Stimulated activated naive B cell treated with anti-CD40 and anti-IgM and Interleukin-4, amounts not matched to agents 10 μg/mL and 1 μg/mL and 100 μg/mL, for 72 hours (primary cell): ENCODE measurements at regions not wholly inside any gene's neighbourhood (a gene's known extent, or its start where the extent isn't known, plus 50 kb on each side); places are given as distances from the start of the nearest gene placed in this dataset.
A peak's percentile ranks its signal among the peaks of the same experiment; 100 is the strongest.

Experiments used
- ATAC-seq, 2 donors: fragments of 150-1000 bp; cut with Tn5 transposase; replicated peaks; 2 replicates each; pipeline ENCODE4 v1.10.0; 2021; ENCODE audit warnings: moderate library complexity in 1 of 2
- DNase-seq: peaks from one replicate; pipeline ENCODE4 v3.0.0; 2021
- H3K27ac Mint-ChIP-seq: one replicate; pipeline ENCODE4 v1.8.0; 2022; ENCODE audit warnings: mild to moderate bottlenecking, mixed read lengths
- H3K27me3 Mint-ChIP-seq, 2 donors: one replicate each; pipeline ENCODE4 v1.8.0; 2022; ENCODE audit warnings: mixed read lengths in 2 of 2
- H3K36me3 Mint-ChIP-seq, 2 donors: one replicate each; pipeline ENCODE4 v1.8.0; 2022; ENCODE audit warnings: mixed read lengths in 2 of 2, mild to moderate bottlenecking in 1 of 2
- H3K4me1 Mint-ChIP-seq, 2 donors: one replicate each; pipeline ENCODE4 v1.8.0; 2022; ENCODE audit warnings: mixed read lengths in 2 of 2, mild to moderate bottlenecking in 1 of 2
- H3K4me3 Mint-ChIP-seq, 2 donors: one replicate each; pipeline ENCODE4 v1.8.0; 2022; ENCODE audit warnings: mild to moderate bottlenecking in 2 of 2, mixed read lengths in 2 of 2, moderate library complexity in 1 of 2
- H3K9me3 Mint-ChIP-seq, 2 donors: one replicate each; pipeline ENCODE4 v1.8.0; 2022; ENCODE audit warnings: mixed read lengths in 2 of 2, mild to moderate bottlenecking in 1 of 2

DNA sequence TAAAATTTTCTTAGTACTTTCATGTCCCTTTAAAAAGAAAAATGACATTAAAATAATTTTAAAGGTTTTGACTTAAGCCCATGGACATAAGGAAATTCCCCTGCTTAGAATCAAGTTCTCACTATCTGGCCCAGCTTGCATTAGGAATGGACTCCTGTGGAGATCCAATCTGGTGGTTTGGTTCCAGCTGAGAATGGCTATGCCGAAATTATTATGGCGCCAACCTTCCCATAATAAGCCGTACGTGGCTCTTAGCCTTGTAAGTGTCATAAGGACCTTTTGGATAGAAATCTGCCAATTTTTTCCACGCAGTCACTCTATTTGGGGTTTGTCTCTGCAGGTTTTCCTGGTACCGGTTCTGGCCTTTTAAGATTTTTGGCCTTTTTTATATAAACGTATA, 262.1 kb upstream of the MAF start:
- DNase-seq (no peak), ATAC-seq (no peak)
- Mint-ChIP-seq H3K27ac (no peak overlapping the region), H3K4me3 (no peak overlapping the region), H3K4me1 (no peaks in the 10 kb centered on the region), H3K27me3 (no peaks in the 10 kb centered on the region), H3K9me3 (no peaks in the 10 kb centered on the region), H3K36me3 (no peaks in the 10 kb centered on the region)

DNA sequence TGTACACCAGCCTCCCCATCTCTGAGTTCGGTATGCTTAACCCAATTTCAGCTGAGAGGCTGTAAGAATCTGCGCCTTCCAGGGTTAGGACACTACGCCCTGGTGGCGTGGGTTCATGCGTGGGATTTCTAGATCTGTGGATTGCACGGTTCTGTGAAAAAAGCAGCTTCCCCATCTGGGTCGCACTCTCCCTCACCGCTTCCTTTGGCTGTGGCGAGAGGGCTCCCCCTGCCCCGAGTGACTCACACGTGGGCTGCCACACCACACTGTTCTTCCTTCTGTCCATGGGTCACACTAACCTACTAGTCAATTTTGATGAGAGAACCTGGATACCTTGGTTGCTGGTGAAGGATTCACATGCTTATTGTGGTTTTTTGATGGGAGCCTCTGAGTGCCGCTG, 256.0 kb upstream of the MAF start:
- no peak for ATAC-seq
- DNase-seq: no peak
- no peaks in the 10 kb centered on the region for H3K27me3 Mint-ChIP-seq
- H3K4me3 Mint-ChIP-seq: no peak overlapping the region
- H3K36me3 Mint-ChIP-seq: peaks cover 6 to 8% of the 10 kb centered on the region in 2 donors
- no peak overlapping the region for H3K27ac Mint-ChIP-seq
- H3K4me1 Mint-ChIP-seq: no peaks in the 10 kb centered on the region
- H3K9me3 Mint-ChIP-seq: peaks cover 27% of the 10 kb centered on the region in 2 donors

DNA sequence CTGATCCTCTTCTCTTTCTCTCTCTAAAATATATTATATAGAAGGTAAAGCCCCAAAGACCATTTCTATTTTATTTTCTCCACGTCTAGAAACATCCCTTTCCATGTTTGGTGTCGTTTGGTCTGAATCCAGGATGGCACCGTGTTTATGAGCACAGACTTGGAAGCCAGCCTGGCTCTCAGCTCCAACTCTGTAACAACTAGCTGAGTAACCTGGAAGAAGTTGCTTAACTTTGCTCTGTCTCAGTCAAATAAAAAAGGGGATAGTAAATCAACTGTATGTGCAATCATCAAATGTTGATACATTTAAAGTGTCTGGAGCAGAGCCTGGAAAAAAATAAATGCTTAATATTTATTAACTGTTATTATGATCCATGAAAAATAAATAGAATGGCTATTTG, 249.8 kb upstream of the MAF start:
- Mint-ChIP-seq H3K9me3 (peaks cover 19% of the 10 kb centered on the region in 2 donors), H3K36me3 (peaks cover 0 to 3% of the 10 kb centered on the region in 2 donors), H3K4me1 (peaks cover 6 to 10% of the 10 kb centered on the region in 2 donors), H3K27ac (no peak overlapping the region), H3K27me3 (no peaks in the 10 kb centered on the region), H3K4me3 (no peak overlapping the region)
- ATAC-seq: no peak
- no peak for DNase-seq

DNA sequence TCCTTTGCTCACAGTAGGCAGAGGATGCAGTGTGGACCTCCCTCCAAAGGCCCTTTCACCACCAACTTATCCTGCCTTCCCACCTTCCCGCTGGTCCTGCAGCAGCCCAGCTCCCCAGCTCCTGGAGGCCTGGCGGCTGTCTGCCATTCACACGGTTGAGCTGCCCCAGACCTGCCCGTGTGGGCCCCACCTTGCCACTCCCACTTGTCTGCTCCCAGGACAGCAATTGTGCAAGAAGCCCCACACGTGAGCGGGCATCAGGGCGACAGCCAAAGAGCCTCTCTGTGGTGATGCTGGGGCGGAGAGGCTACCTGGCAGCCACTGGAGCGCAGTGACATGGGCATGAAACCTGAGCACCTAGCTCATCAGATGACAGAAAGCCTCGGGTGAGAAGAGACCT, 248.6 kb upstream of the MAF start:
- Mint-ChIP-seq H3K4me1 (peaks cover 12 to 18% of the 10 kb centered on the region in 2 donors), H3K9me3 (peaks cover 8 to 11% of the 10 kb centered on the region in 2 donors), H3K4me3 (no peak overlapping the region), H3K36me3 (no peaks in the 10 kb centered on the region), H3K27me3 (no peaks in the 10 kb centered on the region), H3K27ac (no peak overlapping the region)
- ATAC-seq (no peak), DNase-seq (no peak)

DNA sequence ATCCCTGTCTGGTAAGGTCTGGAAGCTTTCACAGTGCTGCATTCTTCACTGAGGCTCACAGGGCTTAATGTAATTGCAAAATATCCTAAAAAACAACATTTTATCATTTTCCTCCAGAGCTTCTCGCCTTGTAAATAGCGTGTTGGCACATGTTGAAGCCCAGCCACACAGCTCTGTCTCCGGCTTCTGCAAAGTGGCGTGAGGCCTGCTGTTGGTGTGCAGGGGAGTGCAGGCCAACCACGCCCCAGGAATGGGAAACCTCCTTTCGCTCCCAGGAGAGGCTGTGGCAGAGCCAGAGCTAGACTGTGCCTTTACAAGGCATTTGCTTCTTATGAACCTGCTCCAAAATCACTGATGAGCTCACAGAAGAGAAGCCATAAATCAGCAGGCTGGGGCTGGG, 248.2 kb upstream of the MAF start:
- Mint-ChIP-seq H3K4me1 (peaks cover 12 to 18% of the 10 kb centered on the region in 2 donors), H3K36me3 (no peaks in the 10 kb centered on the region), H3K9me3 (peaks cover 8 to 10% of the 10 kb centered on the region in 2 donors), H3K27me3 (no peaks in the 10 kb centered on the region), H3K4me3 (no peak overlapping the region), H3K27ac (no peak overlapping the region)
- ATAC-seq (no peak), DNase-seq (no peak)

DNA sequence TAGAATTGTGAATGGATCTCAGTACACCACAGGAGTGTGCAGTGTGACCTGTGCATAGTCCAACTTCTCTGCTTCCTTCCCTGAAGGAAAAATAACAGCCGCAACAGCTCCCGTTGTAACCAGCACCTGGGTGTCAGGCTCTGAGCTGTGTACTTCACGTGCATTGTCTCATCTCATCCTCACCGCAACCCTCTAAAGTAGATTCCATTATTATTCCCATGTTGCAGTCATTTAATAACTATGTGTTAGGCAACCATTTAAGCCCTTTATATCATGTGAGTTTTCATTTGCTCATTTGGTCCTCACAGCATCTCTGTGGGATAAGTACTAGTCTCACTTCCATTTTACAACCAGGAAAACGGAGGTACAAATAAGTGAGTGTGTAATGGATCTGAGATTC, 247.0 kb upstream of the MAF start:
- Mint-ChIP-seq H3K9me3 (peaks cover 2 to 8% of the 10 kb centered on the region in 2 donors), H3K4me3 (no peak overlapping the region), H3K27ac (no peak overlapping the region), H3K27me3 (peaks cover 0 to under 1% of the 10 kb centered on the region in 2 donors), H3K36me3 (no peaks in the 10 kb centered on the region), H3K4me1 (peaks cover 12 to 18% of the 10 kb centered on the region in 2 donors)
- ATAC-seq (no peak), DNase-seq (no peak)

DNA sequence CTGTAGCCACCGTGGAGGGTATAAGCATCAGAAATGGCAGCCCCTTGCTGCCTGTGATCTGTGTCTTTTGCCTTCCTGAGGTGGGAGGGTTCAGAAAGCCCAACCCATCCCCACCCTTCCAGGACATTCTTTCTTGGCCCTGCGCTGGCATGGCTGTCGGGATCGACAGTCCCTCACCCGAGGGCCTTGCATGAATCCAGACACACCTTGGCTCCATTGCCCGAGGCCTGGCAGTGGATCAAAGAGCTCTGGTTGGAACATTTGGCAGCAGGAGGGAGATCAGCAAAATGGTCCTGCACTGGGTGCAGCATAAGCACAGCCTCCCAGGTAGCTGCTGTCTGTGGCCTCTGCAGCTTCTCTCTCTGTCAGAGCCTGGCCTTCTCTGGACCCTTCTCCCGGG, 246.6 kb upstream of the MAF start:
- Mint-ChIP-seq H3K4me3 (no peak overlapping the region), H3K9me3 (peaks cover 2 to 6% of the 10 kb centered on the region in 2 donors), H3K27ac (no peak overlapping the region), H3K27me3 (peaks cover 0 to 3% of the 10 kb centered on the region in 2 donors), H3K4me1 (peaks cover 12 to 18% of the 10 kb centered on the region in 2 donors), H3K36me3 (no peaks in the 10 kb centered on the region)
- ATAC-seq: no peak
- DNase-seq: no peak

DNA sequence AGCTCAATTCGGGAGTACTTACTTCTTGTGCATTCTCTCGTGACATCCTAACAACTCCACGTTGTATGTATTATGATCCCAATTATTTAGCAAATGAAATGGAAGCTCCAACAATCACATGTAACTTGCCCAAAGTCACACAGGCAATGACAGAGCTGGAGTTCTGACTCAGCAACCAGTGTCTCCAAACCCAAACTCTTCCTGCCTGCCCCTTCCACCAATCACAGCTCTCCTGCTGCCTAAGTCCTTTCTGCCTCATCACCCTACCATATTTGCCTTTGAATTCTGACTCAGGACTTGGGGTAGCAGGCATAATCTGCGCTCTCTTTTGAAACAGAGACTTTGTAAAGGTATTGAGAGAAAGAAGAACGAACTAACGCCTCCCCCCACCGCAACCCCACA, 245.2 kb upstream of the MAF start:
- Mint-ChIP-seq H3K27ac (no peak overlapping the region), H3K27me3 (peaks cover 5 to 8% of the 10 kb centered on the region in 2 donors), H3K4me3 (no peak overlapping the region), H3K9me3 (no peaks in the 10 kb centered on the region), H3K4me1 (peaks cover 14 to 18% of the 10 kb centered on the region in 2 donors), H3K36me3 (no peaks in the 10 kb centered on the region)
- ATAC-seq (no peak), DNase-seq (no peak)

DNA sequence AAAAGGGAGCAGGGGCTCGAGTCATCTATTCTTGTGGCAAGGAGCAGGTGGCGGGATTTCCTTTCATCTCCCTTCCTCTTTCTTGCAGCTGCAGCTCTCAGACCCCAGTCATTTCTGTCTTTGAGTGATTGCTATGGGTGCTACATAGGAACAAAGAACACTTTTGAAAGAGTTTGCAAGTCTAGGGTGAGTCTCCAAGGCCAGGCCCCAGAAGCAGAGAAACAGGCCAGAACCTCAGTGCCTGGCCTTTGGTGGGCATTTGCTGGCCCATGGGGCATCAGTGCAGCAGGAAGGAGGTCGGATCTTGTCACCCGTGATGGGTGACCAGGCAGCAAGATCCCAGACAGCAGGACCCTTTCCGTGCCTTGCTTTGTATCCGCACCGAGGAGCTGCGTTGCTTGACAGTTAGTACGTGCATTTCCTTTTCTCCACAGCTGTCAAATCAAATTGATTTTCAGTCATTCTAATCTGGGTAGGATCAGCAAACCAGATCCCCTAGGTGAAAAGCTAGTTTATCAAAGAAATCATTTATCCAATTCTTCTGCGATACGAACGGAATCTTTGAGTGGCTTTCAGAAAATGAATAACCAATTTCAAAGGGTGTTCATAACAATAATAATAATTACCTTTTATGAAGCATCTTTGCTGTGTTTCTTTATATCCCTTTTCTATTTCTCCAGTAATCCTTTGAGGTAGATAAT, 244.6 kb upstream of the MAF start:
- H3K27ac Mint-ChIP-seq: peak overlapping the region; percentile 72
- no peaks in the 10 kb centered on the region for H3K9me3 Mint-ChIP-seq
- DNase-seq (peak; percentile 7), ATAC-seq (peak; percentile 93)
- peaks cover 14 to 18% of the 10 kb centered on the region in 2 donors for H3K4me1 Mint-ChIP-seq
- H3K27me3 Mint-ChIP-seq: peaks cover 5 to 8% of the 10 kb centered on the region in 2 donors
- no peaks in the 10 kb centered on the region for H3K36me3 Mint-ChIP-seq
- peak overlapping the region in 1 of 2 donors; percentile 45 for H3K4me3 Mint-ChIP-seq

DNA sequence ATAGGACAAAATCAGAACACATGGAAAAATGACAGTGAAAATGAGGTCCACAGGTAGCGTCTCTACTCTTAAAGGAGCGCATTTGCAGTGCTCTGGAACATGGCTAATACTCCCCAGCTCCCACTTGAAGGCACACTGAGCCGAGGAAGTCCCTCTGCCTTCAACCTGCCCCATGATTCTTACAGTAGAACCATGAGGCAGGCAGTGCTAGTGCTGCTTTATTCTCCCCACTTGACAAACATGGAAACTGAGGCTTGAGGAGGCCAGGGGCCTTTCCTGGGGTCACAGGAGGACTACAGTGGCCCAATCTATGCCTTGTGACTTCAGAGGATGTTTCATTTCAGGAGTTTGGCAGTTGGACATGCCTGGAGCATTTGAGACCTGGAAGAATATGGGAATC, 244.1 kb upstream of the MAF start:
- peaks cover 14 to 18% of the 10 kb centered on the region in 2 donors for H3K4me1 Mint-ChIP-seq
- no peak for ATAC-seq
- H3K36me3 Mint-ChIP-seq: no peaks in the 10 kb centered on the region
- H3K9me3 Mint-ChIP-seq: no peaks in the 10 kb centered on the region
- DNase-seq: no peak
- peaks cover 5 to 8% of the 10 kb centered on the region in 2 donors for H3K27me3 Mint-ChIP-seq
- H3K27ac Mint-ChIP-seq: no peak overlapping the region
- no peak overlapping the region for H3K4me3 Mint-ChIP-seq

DNA sequence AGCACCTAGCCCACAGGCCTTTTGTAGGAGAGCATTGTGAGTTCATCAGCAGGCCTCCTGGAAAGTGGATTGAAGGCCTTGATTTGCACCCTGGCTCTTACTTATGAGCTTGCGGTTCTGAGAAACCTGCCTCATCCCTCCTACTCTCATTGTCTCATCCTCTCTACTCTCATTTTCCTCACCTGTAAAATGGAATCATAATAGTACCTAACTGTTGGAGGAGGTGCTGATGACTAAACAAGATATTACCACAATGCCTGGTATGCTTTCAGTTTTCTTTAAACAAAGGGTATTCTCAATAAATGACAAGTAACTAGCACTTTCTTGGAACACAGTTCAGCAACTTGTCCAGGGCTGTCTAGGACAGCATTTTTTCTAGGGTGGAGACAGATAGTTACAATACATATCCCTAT, 243.1 kb upstream of the MAF start:
- ATAC-seq: no peak
- no peaks in the 10 kb centered on the region for H3K36me3 Mint-ChIP-seq
- no peak overlapping the region for H3K27ac Mint-ChIP-seq
- no peak overlapping the region for H3K4me3 Mint-ChIP-seq
- DNase-seq: no peak
- H3K4me1 Mint-ChIP-seq: peaks cover 14 to 18% of the 10 kb centered on the region in 2 donors
- H3K9me3 Mint-ChIP-seq: no peaks in the 10 kb centered on the region
- peaks cover 5 to 8% of the 10 kb centered on the region in 2 donors for H3K27me3 Mint-ChIP-seq

DNA sequence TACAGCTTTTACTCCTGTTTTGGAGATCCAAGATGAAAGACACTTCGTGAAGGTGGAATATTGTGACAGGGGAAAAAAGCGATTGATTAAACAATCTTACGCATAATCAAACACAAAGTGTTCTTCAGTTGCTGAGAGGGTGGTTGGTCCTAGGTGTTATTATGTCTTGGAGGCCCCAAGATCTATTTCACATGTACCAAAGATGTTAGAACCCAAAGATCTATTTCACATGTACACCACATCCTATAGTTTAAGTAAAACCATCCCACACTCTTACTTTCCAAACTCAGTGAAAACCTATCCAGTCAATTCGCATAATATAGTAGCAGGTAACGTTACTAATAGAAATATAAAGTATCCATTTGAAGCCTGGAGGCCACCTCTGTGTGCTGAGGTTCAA, 242.6 kb upstream of the MAF start:
- Mint-ChIP-seq H3K4me1 (peaks cover 14 to 18% of the 10 kb centered on the region in 2 donors), H3K27ac (no peak overlapping the region), H3K36me3 (no peaks in the 10 kb centered on the region), H3K4me3 (no peak overlapping the region), H3K27me3 (peaks cover 5 to 8% of the 10 kb centered on the region in 2 donors), H3K9me3 (no peaks in the 10 kb centered on the region)
- ATAC-seq (no peak), DNase-seq (no peak)

DNA sequence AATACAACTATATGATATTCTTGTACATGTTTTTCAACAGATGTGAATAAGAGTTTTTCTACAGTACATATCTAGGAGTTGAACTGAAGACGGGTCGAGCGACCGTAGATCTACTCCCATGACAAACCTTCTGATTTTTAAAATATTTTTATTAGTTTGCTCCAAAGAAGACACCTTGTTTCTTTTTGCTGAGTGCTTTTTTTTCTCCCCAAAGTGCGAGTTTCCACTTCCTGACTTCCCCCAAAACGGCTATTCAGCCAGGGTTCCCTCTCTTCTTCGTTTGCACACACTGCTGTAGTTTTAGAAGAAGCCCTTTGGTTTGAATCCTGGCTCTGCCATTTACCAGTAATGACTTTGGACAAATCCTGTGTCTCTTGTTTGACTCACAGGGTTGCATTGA, 241.7 kb upstream of the MAF start:
- Mint-ChIP-seq H3K4me1 (peaks cover 14 to 18% of the 10 kb centered on the region in 2 donors), H3K27me3 (peaks cover 5 to 8% of the 10 kb centered on the region in 2 donors), H3K36me3 (no peaks in the 10 kb centered on the region), H3K9me3 (no peaks in the 10 kb centered on the region), H3K27ac (no peak overlapping the region), H3K4me3 (no peak overlapping the region)
- ATAC-seq (no peak), DNase-seq (no peak)

DNA sequence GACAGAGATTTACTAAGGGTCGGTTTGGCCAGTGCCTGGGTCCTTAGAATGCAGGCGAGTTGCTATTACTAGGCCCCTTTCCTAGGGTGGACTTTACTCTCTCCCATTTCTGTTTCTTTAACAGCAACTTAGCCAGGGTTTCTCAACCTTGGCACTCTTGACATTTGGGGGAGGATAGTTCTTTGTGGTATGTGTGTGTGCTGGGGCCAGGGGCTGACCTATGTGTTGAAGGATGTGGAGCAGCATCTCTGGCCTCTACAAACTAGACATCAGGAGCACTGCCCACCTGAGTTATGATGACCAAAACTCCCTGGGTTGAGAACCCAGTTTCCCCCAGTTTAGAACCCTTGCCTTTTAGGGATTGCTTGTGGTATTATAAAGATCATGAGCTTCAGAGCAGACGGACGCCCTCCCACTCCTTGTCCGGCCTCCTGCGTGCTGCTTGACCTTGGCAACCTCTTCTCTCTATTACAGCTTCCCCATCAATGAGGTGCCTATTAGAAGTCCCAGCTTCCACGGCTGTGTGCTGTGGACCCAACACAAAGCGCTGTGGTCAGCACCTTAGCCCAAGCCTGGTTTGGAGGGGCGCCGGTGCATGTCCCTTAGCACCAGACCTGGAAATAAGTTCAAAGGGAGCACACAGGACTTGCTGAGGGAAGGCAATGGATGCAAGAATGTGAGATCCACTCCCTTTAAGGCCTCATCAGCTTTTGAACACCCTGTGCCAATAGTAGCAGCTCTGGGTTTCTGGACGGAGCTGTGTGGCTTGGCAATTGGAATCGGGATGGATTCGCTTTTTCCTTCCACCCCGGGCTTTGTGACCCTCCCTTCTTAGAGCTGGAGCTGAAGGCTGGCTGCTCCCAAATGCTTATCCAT, 239.2 kb upstream of the MAF start:
- H3K27ac Mint-ChIP-seq: no peak overlapping the region
- DNase-seq (no peak), ATAC-seq (no peak)
- H3K27me3 Mint-ChIP-seq: peaks cover 5 to 8% of the 10 kb centered on the region in 2 donors
- H3K36me3 Mint-ChIP-seq: no peaks in the 10 kb centered on the region
- H3K4me3 Mint-ChIP-seq: no peak overlapping the region
- H3K9me3 Mint-ChIP-seq: no peaks in the 10 kb centered on the region
- peaks cover 2 to 3% of the 10 kb centered on the region in 2 donors for H3K4me1 Mint-ChIP-seq
